ENCODE measurements at regions not wholly inside any gene's neighbourhood (a gene's known extent, or its start where the extent isn't known, plus 50 kb on each side); places are given as distances from the start of the nearest gene placed in this dataset.

- ChIA-PET CTCF (no interaction called here), POLR2A (no interaction called here)
- H3K27ac Mint-ChIP-seq = no peak overlapping the region
- no peak overlapping the region for H3K4me3 Mint-ChIP-seq
- no peaks in the 10 kb centered on the region for H3K4me1 Mint-ChIP-seq
- ATAC-seq (no peak), DNase-seq (ENCODE audit: low spot score) (no peak)
- H3K9me3 Mint-ChIP-seq = peaks cover 25% of the 10 kb centered on the region
- H3K27me3 Mint-ChIP-seq (ENCODE audit: low read depth) = no peaks in the 10 kb centered on the region
- no peaks in the 10 kb centered on the region for H3K36me3 Mint-ChIP-seq
- TF ChIP-seq JAZF1 (CRISPR knock-in tag; IDR thresholded peaks at IDR 0.05) = no peak
- no peak for TF ChIP-seq HMGA2 (CRISPR knock-in tag; IDR thresholded peaks at IDR 0.05)
- TF ChIP-seq, protein P1, sequence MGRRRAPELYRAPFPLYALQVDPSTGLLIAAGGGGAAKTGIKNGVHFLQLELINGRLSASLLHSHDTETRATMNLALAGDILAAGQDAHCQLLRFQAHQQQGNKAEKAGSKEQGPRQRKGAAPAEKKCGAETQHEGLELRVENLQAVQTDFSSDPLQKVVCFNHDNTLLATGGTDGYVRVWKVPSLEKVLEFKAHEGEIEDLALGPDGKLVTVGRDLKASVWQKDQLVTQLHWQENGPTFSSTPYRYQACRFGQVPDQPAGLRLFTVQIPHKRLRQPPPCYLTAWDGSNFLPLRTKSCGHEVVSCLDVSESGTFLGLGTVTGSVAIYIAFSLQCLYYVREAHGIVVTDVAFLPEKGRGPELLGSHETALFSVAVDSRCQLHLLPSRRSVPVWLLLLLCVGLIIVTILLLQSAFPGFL (CRISPR knock-in tag; IDR thresholded peaks at IDR 0.05; ENCODE audit: borderline replicate concordance) = no peak
- TF ChIP-seq ZNF219 (CRISPR knock-in tag; IDR thresholded peaks at IDR 0.05; ENCODE audit: borderline replicate concordance) = no peak
- no peak for TF ChIP-seq PRRX2 (CRISPR knock-in tag; IDR thresholded peaks at IDR 0.05)
- TF ChIP-seq, protein P2, sequence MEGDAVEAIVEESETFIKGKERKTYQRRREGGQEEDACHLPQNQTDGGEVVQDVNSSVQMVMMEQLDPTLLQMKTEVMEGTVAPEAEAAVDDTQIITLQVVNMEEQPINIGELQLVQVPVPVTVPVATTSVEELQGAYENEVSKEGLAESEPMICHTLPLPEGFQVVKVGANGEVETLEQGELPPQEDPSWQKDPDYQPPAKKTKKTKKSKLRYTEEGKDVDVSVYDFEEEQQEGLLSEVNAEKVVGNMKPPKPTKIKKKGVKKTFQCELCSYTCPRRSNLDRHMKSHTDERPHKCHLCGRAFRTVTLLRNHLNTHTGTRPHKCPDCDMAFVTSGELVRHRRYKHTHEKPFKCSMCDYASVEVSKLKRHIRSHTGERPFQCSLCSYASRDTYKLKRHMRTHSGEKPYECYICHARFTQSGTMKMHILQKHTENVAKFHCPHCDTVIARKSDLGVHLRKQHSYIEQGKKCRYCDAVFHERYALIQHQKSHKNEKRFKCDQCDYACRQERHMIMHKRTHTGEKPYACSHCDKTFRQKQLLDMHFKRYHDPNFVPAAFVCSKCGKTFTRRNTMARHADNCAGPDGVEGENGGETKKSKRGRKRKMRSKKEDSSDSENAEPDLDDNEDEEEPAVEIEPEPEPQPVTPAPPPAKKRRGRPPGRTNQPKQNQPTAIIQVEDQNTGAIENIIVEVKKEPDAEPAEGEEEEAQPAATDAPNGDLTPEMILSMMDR (IDR thresholded peaks at IDR 0.05) = no peak
These were observed 330.0 kb upstream of the DYNLRB2 start for GRCh38 chr16:80210787-80211186.

GRCh38 chr16:80208743-80209142, 332.1 kb upstream of the DYNLRB2 start:
- Mint-ChIP-seq H3K4me1 (no peaks in the 10 kb centered on the region), H3K27me3 (ENCODE audit: low read depth) (no peaks in the 10 kb centered on the region), H3K36me3 (no peaks in the 10 kb centered on the region), H3K9me3 (peaks cover 10% of the 10 kb centered on the region), H3K4me3 (no peak overlapping the region), H3K27ac (no peak overlapping the region)
- POLR2A ChIA-PET = interaction anchor here (0.7 kb wide), 2 partner anchors 472 to 809 kb away, joined by 3 to 6 read pairs; no protein-coding TSS in a partner anchor
- TF ChIP-seq, protein P3, sequence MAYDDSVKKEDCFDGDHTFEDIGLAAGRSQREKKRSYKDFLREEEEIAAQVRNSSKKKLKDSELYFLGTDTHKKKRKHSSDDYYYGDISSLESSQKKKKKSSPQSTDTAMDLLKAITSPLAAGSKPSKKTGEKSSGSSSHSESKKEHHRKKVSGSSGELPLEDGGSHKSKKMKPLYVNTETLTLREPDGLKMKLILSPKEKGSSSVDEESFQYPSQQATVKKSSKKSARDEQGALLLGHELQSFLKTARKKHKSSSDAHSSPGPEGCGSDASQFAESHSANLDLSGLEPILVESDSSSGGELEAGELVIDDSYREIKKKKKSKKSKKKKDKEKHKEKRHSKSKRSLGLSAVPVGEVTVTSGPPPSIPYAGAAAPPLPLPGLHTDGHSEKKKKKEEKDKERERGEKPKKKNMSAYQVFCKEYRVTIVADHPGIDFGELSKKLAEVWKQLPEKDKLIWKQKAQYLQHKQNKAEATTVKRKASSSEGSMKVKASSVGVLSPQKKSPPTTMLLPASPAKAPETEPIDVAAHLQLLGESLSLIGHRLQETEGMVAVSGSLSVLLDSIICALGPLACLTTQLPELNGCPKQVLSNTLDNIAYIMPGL (CRISPR knock-in tag; IDR thresholded peaks at IDR 0.05) = no peak
- TF ChIP-seq JUN (CRISPR knock-in tag; IDR thresholded peaks at IDR 0.05) (no peak), GRHL2 (CRISPR knock-in tag; IDR thresholded peaks at IDR 0.05; ENCODE audit: insufficient replicate concordance, severe bottlenecking) (no peak)
- ATAC-seq = no peak
- DNase-seq (ENCODE audit: low spot score) = no peak
- CTCF ChIA-PET = interaction anchor here (1.0 kb wide), 1 partner anchor 68 kb away, joined by 3 read pairs; no protein-coding TSS in a partner anchor

DNA sequence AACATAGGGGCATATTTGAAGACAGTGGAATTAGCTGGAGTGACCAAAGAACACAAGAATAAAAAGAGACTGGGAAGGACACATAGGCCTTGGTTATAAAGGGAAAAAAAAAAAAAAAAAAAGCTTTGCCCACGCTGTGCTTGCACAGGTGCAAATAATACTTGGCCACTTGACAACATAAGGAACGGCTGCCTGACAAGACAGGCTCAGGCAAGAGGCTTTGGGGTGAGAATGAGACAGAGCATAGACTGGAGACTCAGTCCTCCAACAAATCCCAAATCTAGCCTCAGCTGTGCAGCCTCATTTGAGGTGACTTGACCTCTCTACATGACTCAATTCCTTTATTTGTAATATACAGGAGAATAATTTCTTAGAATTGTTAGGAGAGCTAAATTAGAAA, 332.8 kb upstream of the DYNLRB2 start:
- Mint-ChIP-seq H3K36me3 (no peaks in the 10 kb centered on the region), H3K4me3 (no peak overlapping the region), H3K27me3 (ENCODE audit: low read depth) (no peaks in the 10 kb centered on the region), H3K27ac (no peak overlapping the region), H3K4me1 (no peaks in the 10 kb centered on the region), H3K9me3 (peaks cover 10% of the 10 kb centered on the region)
- POLR2A ChIA-PET = interaction anchor here (0.7 kb wide), 1 partner anchor 472 kb away, joined by 6 read pairs; no protein-coding TSS in a partner anchor
- CTCF ChIA-PET = interaction anchor here (1.0 kb wide), 1 partner anchor 69 kb away, joined by 3 read pairs; no protein-coding TSS in a partner anchor
- DNase-seq (ENCODE audit: low spot score) (no peak), ATAC-seq (no peak)
- no peak for TF ChIP-seq ZNF396 (CRISPR knock-in tag; IDR thresholded peaks at IDR 0.05; ENCODE audit: borderline replicate concordance)
- TF ChIP-seq JAZF1 (CRISPR knock-in tag; IDR thresholded peaks at IDR 0.05) = no peak
- TF ChIP-seq JUN (CRISPR knock-in tag; IDR thresholded peaks at IDR 0.05) = no peak
- TF ChIP-seq, protein P4, sequence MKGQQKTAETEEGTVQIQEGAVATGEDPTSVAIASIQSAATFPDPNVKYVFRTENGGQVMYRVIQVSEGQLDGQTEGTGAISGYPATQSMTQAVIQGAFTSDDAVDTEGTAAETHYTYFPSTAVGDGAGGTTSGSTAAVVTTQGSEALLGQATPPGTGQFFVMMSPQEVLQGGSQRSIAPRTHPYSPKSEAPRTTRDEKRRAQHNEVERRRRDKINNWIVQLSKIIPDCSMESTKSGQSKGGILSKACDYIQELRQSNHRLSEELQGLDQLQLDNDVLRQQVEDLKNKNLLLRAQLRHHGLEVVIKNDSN (CRISPR knock-in tag; IDR thresholded peaks at IDR 0.05) = no peak
- no peak for TF ChIP-seq CBFB (CRISPR knock-in tag; IDR thresholded peaks at IDR 0.05; ENCODE audit: low read depth)
- no peak for TF ChIP-seq TCF7 (CRISPR knock-in tag; IDR thresholded peaks at IDR 0.05; ENCODE audit: low read depth)
- TF ChIP-seq, protein P5, sequence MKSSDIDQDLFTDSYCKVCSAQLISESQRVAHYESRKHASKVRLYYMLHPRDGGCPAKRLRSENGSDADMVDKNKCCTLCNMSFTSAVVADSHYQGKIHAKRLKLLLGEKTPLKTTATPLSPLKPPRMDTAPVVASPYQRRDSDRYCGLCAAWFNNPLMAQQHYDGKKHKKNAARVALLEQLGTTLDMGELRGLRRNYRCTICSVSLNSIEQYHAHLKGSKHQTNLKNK (CRISPR knock-in tag; IDR thresholded peaks at IDR 0.05) = no peak
- no peak for TF ChIP-seq FOXJ3 (CRISPR knock-in tag; IDR thresholded peaks at IDR 0.05; ENCODE audit: borderline replicate concordance)
- TF ChIP-seq, protein P6, sequence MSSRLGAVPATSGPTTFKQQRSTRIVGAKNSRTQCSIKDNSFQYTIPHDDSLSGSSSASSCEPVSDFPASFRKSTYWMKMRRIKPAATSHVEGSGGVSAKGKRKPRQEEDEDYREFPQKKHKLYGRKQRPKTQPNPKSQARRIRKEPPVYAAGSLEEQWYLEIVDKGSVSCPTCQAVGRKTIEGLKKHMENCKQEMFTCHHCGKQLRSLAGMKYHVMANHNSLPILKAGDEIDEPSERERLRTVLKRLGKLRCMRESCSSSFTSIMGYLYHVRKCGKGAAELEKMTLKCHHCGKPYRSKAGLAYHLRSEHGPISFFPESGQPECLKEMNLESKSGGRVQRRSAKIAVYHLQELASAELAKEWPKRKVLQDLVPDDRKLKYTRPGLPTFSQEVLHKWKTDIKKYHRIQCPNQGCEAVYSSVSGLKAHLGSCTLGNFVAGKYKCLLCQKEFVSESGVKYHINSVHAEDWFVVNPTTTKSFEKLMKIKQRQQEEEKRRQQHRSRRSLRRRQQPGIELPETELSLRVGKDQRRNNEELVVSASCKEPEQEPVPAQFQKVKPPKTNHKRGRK (CRISPR knock-in tag; IDR thresholded peaks at IDR 0.05; ENCODE audit: borderline replicate concordance) = no peak
- TF ChIP-seq, protein P7, sequence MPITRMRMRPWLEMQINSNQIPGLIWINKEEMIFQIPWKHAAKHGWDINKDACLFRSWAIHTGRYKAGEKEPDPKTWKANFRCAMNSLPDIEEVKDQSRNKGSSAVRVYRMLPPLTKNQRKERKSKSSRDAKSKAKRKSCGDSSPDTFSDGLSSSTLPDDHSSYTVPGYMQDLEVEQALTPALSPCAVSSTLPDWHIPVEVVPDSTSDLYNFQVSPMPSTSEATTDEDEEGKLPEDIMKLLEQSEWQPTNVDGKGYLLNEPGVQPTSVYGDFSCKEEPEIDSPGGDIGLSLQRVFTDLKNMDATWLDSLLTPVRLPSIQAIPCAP (CRISPR knock-in tag; IDR thresholded peaks at IDR 0.05) = no peak

Data from WTC11 (cell line).